Fibroblast of the aortic adventitia (primary cell): ENCODE measurements at regions not wholly inside any gene's neighbourhood (a gene's known extent, or its start where the extent isn't known, plus 50 kb on each side); places are given as distances from the start of the nearest gene placed in this dataset.
A peak's percentile ranks its signal among the peaks of the same experiment; 100 is the strongest.

Source experiments
- DNase-seq: peaks from one replicate; pipeline ENCODE4 v3.0.0-alpha.2; 2010; ENCODE audit warnings: low read depth
- H3K4me3 ChIP-seq: 2 replicates; pipeline ENCODE4 v1.5.1; 2011; ENCODE audit warnings: low read depth, mild to moderate bottlenecking, control low read depth, low read length, moderate library complexity
- CTCF ChIP-seq: IDR thresholded peaks from 2 replicates; pipeline ENCODE4 v1.5.1; 2011; ENCODE audit warnings: mild to moderate bottlenecking, low read length, control low read depth, inconsistent platforms; ENCODE audit not compliant: insufficient read depth

DNA sequence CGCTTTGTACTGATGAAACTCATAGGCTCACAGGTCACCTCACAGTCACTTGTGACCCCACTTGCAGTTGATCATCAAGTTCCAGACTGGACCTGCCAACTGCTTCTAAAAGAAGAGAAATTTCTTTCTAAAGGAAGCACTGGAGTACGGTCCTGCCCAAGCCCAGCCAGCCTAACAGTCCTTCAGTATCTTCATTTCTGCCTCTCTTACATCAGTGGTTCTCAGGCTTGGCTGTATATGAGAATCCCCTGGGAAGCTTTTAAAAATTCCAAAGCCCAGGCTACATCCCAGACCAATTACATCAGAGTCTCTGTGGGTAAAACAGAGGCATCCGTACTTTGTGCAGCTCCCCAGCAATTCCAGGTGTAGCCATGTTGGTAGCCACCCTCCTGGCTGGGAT lies 282.1 kb downstream of the NFIB start:
- peak; percentile 49 for DNase-seq
- no peak for TF ChIP-seq CTCF
- H3K4me3 ChIP-seq, result no peak overlapping the region

DNA sequence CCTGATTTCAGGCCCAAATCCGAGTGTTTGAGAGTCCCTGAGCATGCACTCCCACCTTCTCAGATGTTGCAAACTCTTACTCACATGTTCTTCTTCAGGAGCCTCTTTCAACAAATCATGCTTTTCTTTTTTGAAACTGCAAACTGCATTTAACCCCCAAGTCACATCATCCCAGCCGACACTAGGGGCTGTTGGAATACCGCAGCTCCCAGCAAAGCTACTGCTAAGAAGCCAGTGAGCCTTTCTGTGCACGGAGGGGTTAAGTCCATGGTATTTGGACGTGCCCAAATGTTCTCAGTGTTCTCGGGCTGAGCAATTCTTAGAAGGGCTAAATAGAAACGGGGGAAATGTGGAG lies 282.9 kb downstream of the NFIB start:
- H3K4me3 ChIP-seq, result no peak overlapping the region
- peak; percentile 21 for TF ChIP-seq CTCF
- DNase-seq, result peak; percentile 65

- peak; percentile 95 for DNase-seq
- no peak for TF ChIP-seq CTCF
- peak overlapping the region; percentile 18 for H3K4me3 ChIP-seq
Measured at GRCh38 chr9:14030375-14031059, 283.4 kb downstream of the NFIB start.

DNA sequence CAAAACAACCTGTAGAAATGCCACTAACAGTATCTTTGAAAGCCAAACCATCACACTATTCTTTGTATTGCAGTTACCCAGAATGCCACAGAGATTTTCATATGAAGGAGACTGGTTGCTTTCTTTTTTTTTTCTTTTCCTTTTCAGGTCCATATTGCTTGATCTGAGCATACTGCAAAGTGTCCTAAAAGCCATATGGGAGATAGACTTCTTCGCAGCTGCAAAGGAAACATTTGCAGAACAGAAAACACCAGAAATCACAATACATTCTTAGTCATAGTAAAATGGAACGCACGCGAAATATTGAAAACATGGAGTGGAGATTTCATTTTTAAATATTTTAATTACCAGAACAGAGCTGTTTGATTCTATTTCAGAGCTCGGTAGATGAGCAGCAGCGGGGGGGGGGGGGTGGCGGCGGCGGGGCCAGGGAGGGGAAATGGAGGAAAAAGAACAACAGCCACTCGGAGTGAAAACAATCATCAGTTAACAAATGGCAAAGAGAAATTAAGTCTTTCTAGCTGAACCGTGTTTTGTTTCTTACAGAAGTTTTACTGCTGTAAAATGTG lies 284.1 kb downstream of the NFIB start:
- peak; percentile 33 for DNase-seq
- peak overlapping the region; percentile 18 for H3K4me3 ChIP-seq

DNA sequence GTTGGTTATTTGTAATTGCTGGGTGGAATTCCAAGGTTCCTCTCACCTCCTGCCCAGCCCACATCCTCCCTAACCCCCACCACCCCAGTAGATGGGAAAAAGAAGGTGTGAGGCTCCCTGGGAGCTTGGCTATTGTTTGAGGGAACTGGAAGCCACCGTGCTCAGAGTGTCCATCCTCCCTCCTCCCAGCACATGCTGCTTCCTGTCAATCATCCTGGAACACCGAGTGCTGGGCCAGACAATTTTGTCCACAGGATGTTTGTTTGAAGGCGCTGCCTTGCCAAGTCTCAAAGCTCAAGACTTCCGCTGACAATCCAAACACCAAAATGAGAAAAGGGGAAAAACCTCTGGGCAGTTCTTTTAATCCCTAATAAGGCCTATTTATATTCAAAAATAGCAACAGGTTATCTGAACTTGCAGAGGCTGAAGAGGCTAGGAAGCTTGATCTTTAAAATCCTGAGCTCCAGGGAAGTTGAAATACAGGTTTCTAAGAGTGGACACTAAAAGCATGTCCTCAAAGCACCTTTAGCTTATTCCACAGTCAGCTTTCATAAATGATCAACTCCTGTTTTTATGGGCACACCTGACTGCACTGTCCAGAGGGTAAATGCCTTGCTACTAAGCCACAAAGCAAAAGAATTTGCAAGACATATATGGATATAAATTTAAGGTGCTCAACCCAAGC lies 286.7 kb downstream of the NFIB start:
- DNase-seq, result no peak
- TF ChIP-seq CTCF, result no peak
- no peak overlapping the region for H3K4me3 ChIP-seq

More for the DNA sequence above, 284.1 kb downstream of the NFIB start:
- TF ChIP-seq CTCF, result no peak

- TF ChIP-seq CTCF, result no peak
- no peak overlapping the region for H3K4me3 ChIP-seq
- DNase-seq, result no peak
Measured at GRCh38 chr9:14025741-14026140, 288.2 kb downstream of the NFIB start.
